NB4 (cell line): ENCODE measurements at regions not wholly inside any gene's neighbourhood (a gene's known extent, or its start where the extent isn't known, plus 50 kb on each side); places are given as distances from the start of the nearest gene placed in this dataset.

Experiments
- DNase-seq: peaks from one replicate; pipeline ENCODE4 v3.0.0; 2010; ENCODE audit warnings: low read depth
- H3K4me3 ChIP-seq: one replicate; pipeline ENCODE4 v1.5.1; 2011; ENCODE audit warnings: mild to moderate bottlenecking, low read depth, low read length, moderate library complexity
- MAX ChIP-seq: IDR thresholded peaks from 2 replicates; pipeline ENCODE4 v1.6.1; 2011; ENCODE audit warnings: low read depth, low read length
- MYC ChIP-seq: IDR thresholded peaks from 2 replicates; pipeline ENCODE4 v1.6.1; 2011; ENCODE audit warnings: low read depth, low read length
- POLR2A ChIP-seq: IDR thresholded peaks from 2 replicates; pipeline ENCODE4 v1.6.1; 2011; ENCODE audit warnings: mild to moderate bottlenecking; ENCODE audit not compliant: insufficient read length; ENCODE audit errors: extremely low read depth
- TF ChIP-seq, protein P1 (sequence below): IDR thresholded peaks from one replicate; pipeline ENCODE4 v1.5.1; 2012; ENCODE audit warnings: low read depth, low read length

DNA sequence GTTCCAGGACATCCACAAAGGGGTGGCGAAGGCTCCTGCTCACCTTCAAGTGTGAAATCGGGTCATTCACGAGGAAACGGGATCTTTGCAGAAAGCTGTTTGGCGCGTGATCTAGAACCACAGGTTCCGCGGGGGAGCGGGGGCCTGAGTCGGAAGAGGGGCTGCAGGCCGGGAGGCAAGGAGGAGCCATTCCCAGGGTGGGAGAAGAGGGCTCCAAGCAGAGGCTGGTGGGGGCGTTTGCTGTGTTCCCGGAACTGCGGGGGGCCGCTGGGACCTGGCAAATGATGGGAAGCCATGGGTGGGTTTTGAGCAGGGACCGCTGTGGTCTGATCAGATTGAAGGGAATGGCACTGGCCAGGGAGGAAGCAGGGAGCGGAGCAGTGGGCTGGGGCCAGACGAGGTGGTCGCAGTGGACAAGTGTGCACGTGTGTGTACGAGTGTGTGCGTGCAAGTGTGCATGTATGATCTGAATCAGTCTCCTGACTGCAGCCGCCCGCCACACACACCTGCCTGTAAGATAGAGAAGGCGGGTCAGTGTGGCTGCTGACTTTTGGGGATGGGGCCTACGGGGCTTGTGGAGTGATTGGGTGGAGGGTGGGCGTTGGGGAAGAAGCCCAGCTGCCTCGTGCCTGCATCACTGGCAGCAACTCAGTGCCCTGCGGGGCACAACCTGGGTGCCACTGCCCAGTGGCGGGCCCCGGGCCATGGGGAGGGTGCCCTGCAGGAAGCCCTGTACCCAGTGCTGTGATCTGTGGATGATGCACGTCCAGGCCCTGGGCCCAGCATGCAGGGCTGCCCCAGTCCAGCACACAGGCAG, 141.9 kb downstream of the KIF26A start:
- TF ChIP-seq, protein P1, sequence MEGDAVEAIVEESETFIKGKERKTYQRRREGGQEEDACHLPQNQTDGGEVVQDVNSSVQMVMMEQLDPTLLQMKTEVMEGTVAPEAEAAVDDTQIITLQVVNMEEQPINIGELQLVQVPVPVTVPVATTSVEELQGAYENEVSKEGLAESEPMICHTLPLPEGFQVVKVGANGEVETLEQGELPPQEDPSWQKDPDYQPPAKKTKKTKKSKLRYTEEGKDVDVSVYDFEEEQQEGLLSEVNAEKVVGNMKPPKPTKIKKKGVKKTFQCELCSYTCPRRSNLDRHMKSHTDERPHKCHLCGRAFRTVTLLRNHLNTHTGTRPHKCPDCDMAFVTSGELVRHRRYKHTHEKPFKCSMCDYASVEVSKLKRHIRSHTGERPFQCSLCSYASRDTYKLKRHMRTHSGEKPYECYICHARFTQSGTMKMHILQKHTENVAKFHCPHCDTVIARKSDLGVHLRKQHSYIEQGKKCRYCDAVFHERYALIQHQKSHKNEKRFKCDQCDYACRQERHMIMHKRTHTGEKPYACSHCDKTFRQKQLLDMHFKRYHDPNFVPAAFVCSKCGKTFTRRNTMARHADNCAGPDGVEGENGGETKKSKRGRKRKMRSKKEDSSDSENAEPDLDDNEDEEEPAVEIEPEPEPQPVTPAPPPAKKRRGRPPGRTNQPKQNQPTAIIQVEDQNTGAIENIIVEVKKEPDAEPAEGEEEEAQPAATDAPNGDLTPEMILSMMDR = no peak
- no peak for TF ChIP-seq MYC
- no peak for TF ChIP-seq POLR2A
- TF ChIP-seq MAX = no peak
- no peak overlapping the region for H3K4me3 ChIP-seq
- DNase-seq = no peak

- TF ChIP-seq POLR2A = no peak
- TF ChIP-seq MAX = no peak
- TF ChIP-seq MYC = no peak
- TF ChIP-seq, protein P1 = no peak
- H3K4me3 ChIP-seq = no peak overlapping the region
- DNase-seq = no peak
Measured at GRCh38 chr14:104280902-104281767, 142.7 kb downstream of the KIF26A start.

- H3K4me3 ChIP-seq = no peak overlapping the region
- TF ChIP-seq MYC = no peak
- no peak for TF ChIP-seq POLR2A
- TF ChIP-seq, protein P1 = no peak
- TF ChIP-seq MAX = no peak
- no peak for DNase-seq
Measured at GRCh38 chr14:104281768-104282301, 143.4 kb downstream of the KIF26A start.

GRCh38 chr14:104282332-104283196, 144.2 kb downstream of the KIF26A start:
- no peak for DNase-seq
- TF ChIP-seq, protein P1 = no peak
- TF ChIP-seq MAX (no peak), MYC (no peak)
- no peak overlapping the region for H3K4me3 ChIP-seq
